SK-N-SH (cell line): ENCODE measurements at regions not wholly inside any gene's neighbourhood (a gene's known extent, or its start where the extent isn't known, plus 50 kb on each side); places are given as distances from the start of the nearest gene placed in this dataset.
"Not testable (repeated sequence)": the region's sequence is repeated elsewhere in the genome, so short reads cannot be mapped to it uniquely, and the experiment has no call there.

Source experiments
- CTCF ChIA-PET: fragments of 300-600, 350-600 bp; formaldehyde crosslinking; extraction: SDS; loops from one replicate; lab custom pipeline; 2021; lab: Yijun Ruan, JAX
- POLR2A ChIA-PET: fragments of 350-600 bp; sonication (Branson Sonifier 250); formaldehyde crosslinking; extraction: SDS; loops from one replicate; lab custom pipeline; 2020; ENCODE audit warnings: antibody characterized with exemption, inconsistent platforms; lab: Yijun Ruan, JAX
- DNase-seq: peaks from one replicate; pipeline ENCODE4 v3.0.0; 2012
- H2AFZ ChIP-seq: fragments of 200-600 bp; sonication (generic); 2 replicates; pipeline ENCODE4 v1.8.1; 2016; ENCODE audit warnings: antibody characterized with exemption, mild to moderate bottlenecking, low read depth
- H3F3A ChIP-seq: fragments of 200-600 bp; sonication (generic); replicated peaks from 2 replicates; pipeline ENCODE3; 2016; ENCODE audit warnings: antibody characterized with exemption, mild to moderate bottlenecking; ENCODE audit not compliant: insufficient read depth
- H3K27ac ChIP-seq, 2 experiments: fragments of 200-500 bp in 1 of 2; fragments of 200-600 bp in 1 of 2; sonication (Bioruptor generic) in 1 of 2; sonication (generic), shearing (Covaris generic) in 1 of 2; 2 replicates each; pipeline versions ENCODE4 v1.5.1 to v1.6.1; 2014 to 2016; ENCODE audit warnings: low read depth in 2 of 2, inconsistent platforms in 1 of 2, low read length in 1 of 2, mild to moderate bottlenecking in 1 of 2, mixed read lengths in 1 of 2
- H3K27me3 ChIP-seq: fragments of 200-600 bp; sonication (generic), shearing (Covaris generic); 2 replicates; pipeline ENCODE4 v1.6.1; 2016; ENCODE audit warnings: mixed run types; ENCODE audit not compliant: insufficient read depth
- H3K36me3 ChIP-seq, 2 experiments: fragments of 200-500 bp in 1 of 2; fragments of 200-600 bp in 1 of 2; sonication (Bioruptor generic) in 1 of 2; sonication (generic) in 1 of 2; replicated peaks in 1 of 2; 2 replicates each; pipeline versions ENCODE3 to v1.5.1; 2014 to 2016; ENCODE audit warnings: low read length in 1 of 2, mild to moderate bottlenecking in 1 of 2; ENCODE audit not compliant: insufficient read depth in 2 of 2, control insufficient read depth in 1 of 2
- H3K4me1 ChIP-seq, 2 experiments: fragments of 200-500 bp in 1 of 2; fragments of 200-600 bp in 1 of 2; sonication (Bioruptor generic) in 1 of 2; sonication (generic), shearing (Covaris generic) in 1 of 2; 2 replicates each; pipeline versions ENCODE4 v1.5.1 to v1.6.1; 2014 to 2016; ENCODE audit warnings: low read depth in 1 of 2, low read length in 1 of 2, mixed run types in 1 of 2; ENCODE audit not compliant: insufficient read depth in 2 of 2, control insufficient read depth in 1 of 2
- H3K4me2 ChIP-seq: fragments of 200-600 bp; sonication (generic), shearing (Covaris generic); 2 replicates; pipeline ENCODE4 v1.6.1; 2017; ENCODE audit warnings: mixed run types
- H3K4me3 ChIP-seq, 2 experiments: fragments of 200-500 bp in 1 of 2; fragments of 200-600 bp in 1 of 2; sonication (Bioruptor generic) in 1 of 2; sonication (generic), shearing (Covaris generic) in 1 of 2; 2 replicates each; pipeline versions ENCODE4 v1.5.1 to v1.8.1; 2014 to 2016; ENCODE audit warnings: low read depth in 2 of 2, inconsistent platforms in 1 of 2, low read length in 1 of 2, mild to moderate bottlenecking in 1 of 2, mixed read lengths in 1 of 2, moderate library complexity in 1 of 2
- H3K79me2 ChIP-seq: fragments of 200-600 bp; sonication (generic); 2 replicates; pipeline ENCODE4 v1.8.1; 2017; ENCODE audit warnings: mild to moderate bottlenecking; ENCODE audit not compliant: insufficient read depth
- H3K9ac ChIP-seq: fragments of 200-600 bp; sonication (generic); 2 replicates; pipeline ENCODE4 v1.6.1; 2017; ENCODE audit warnings: mixed run types
- H3K9me2 ChIP-seq: fragments of 200-600 bp; sonication (generic); 2 replicates; pipeline ENCODE4 v1.6.1; 2017; ENCODE audit warnings: mixed run types
- H3K9me3 ChIP-seq: fragments of 200-600 bp; sonication (generic); 2 replicates; pipeline ENCODE4 v1.6.1; 2017; ENCODE audit warnings: mixed run types, mild to moderate bottlenecking, moderate library complexity
- H4K20me1 ChIP-seq: fragments of 200-600 bp; sonication (generic); 2 replicates; pipeline ENCODE4 v1.6.1; 2017; ENCODE audit warnings: mild to moderate bottlenecking, mixed run types; ENCODE audit not compliant: insufficient read depth
- EP300 ChIP-seq, 2 experiments: IDR thresholded peaks; 2 replicates each; pipeline versions ENCODE4 v1.4.0 to v1.6.1; 2012; ENCODE audit warnings: borderline replicate concordance in 1 of 2, low read depth in 1 of 2, low read length in 1 of 2
- FOXJ3 ChIP-seq: sonication (generic); formaldehyde crosslinking; IDR thresholded peaks from 2 replicates; pipeline ENCODE4 v1.5.1; 2020; ENCODE audit warnings: mild to moderate bottlenecking, missing genetic modification reagents
- GABPA ChIP-seq: IDR thresholded peaks from 2 replicates; pipeline ENCODE4 v1.4.0; 2012; ENCODE audit warnings: low read depth, mild to moderate bottlenecking
- GATA2 ChIP-seq: sonication (generic); formaldehyde crosslinking; IDR thresholded peaks from 2 replicates; pipeline ENCODE4 v1.5.0; 2020; ENCODE audit warnings: mild to moderate bottlenecking, missing genetic modification reagents
- IRF3 ChIP-seq: fragments of 150-350 bp; IDR thresholded peaks from 2 replicates; pipeline ENCODE4 v1.6.1; 2016; ENCODE audit warnings: mild to moderate bottlenecking, low read depth, low read length
- MXI1 ChIP-seq: IDR thresholded peaks from 2 replicates; pipeline ENCODE4 v1.6.1; 2012; ENCODE audit warnings: mild to moderate bottlenecking, low read depth, low read length, improper control_type of control experiment
- NFIC ChIP-seq: IDR thresholded peaks from 2 replicates; pipeline ENCODE4 v1.4.0; 2012; ENCODE audit warnings: borderline replicate concordance
- RCOR1 ChIP-seq: fragments of 150-350 bp; IDR thresholded peaks from 2 replicates; pipeline ENCODE4 v1.6.1; 2017; ENCODE audit warnings: antibody characterized with exemption, low read length
- REST ChIP-seq: IDR thresholded peaks from 2 replicates; pipeline ENCODE4 v1.6.1; 2012; ENCODE audit warnings: mild to moderate bottlenecking, low read depth, low read length, moderate library complexity
- RFX5 ChIP-seq: IDR thresholded peaks from 2 replicates; pipeline ENCODE4 v1.6.1; 2012; ENCODE audit warnings: mild to moderate bottlenecking, improper control_type of control experiment, low read length
- RXRA ChIP-seq: IDR thresholded peaks from 2 replicates; pipeline ENCODE4 v1.4.0; 2012; ENCODE audit warnings: low read depth, mild to moderate bottlenecking, borderline replicate concordance
- TAF1 ChIP-seq: IDR thresholded peaks from 2 replicates; pipeline ENCODE4 v1.6.1; 2012; ENCODE audit warnings: low read depth, mild to moderate bottlenecking, low read length, moderate library complexity, borderline replicate concordance
- TEAD4 ChIP-seq: IDR thresholded peaks from 2 replicates; pipeline ENCODE4 v1.4.0; 2012; ENCODE audit warnings: mild to moderate bottlenecking, borderline replicate concordance; ENCODE audit not compliant: insufficient read depth
- YY1 ChIP-seq: IDR thresholded peaks from 2 replicates; pipeline ENCODE4 v1.4.0; 2012; ENCODE audit warnings: low read depth, mild to moderate bottlenecking
- WGBS: methylation state at CpG from one replicate; pipeline ENCODE4 v1.1.6; 2017; ENCODE audit warnings: low lambda C conversion rate; 5-methylcytosine and 5-hydroxymethylcytosine counted together

DNA sequence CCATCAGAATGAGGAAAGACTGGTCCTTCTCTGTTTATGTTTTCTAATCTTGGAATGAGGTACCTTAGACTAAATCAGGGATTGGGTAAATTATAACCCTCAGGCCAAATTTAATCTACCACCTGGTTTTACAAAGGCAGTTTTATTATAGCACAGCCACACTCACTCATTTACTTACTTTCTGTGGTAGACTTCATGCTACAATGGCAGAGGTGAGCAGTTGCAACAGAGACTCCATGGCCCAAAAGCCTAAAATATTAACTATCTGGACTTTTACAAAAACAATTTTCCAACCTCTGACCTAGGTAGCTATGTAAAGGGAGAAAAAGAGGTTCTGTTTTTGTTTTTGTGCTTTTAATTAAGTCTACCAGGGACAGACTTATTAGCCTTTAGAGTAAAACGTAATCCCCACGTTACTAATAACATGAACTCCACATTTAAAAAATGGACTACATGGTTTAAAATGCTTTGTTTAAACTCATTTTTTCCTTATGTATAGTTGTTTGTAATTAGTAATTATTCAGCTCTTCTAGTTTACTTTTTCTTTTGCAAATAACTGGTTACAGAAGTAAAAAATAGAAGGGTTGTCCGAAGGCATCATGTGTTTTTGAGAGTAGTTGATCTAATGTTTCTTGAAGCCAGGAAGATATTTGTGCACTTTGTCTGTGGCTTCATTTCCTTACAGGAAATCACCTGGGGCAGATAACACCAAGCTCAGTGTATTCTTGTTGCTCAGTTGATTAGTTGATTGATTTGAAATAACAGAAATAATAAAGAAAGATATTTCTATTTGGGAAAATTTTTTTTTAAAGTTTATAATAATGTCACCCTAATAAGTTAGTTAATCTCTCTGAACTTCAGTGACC, 57.6 kb upstream of the ATP2B1 start:
- ChIA-PET POLR2A (no interaction called here), CTCF (no interaction called here)
- H3K27me3 ChIP-seq, result no peaks in the 10 kb centered on the region
- H3K36me3 ChIP-seq, result no peaks in the 10 kb centered on the region
- no peaks in the 10 kb centered on the region for H4K20me1 ChIP-seq
- H3K27ac ChIP-seq, result no peak overlapping the region
- DNase-seq, result no peak
- no peak overlapping the region for H3K4me2 ChIP-seq
- H3K4me1 ChIP-seq, result no peaks in the 10 kb centered on the region
- H3K9ac ChIP-seq, result no peak overlapping the region
- H3K79me2 ChIP-seq, result no peaks in the 10 kb centered on the region
- no peak overlapping the region for H2AFZ ChIP-seq
- no peaks in the 10 kb centered on the region for H3F3A ChIP-seq
- WGBS, result 88% methylated on average over 3 of the region's 3 CpGs
- no peaks in the 10 kb centered on the region for H3K9me2 ChIP-seq
- TF ChIP-seq GABPA (no peak), TAF1 (no peak), YY1 (no peak), EP300 (IDR thresholded peaks at IDR 0.05; ENCODE audit: borderline replicate concordance in 1 of 2, low read depth in 1 of 2, low read length in 1 of 2) (no peak)
- no peak overlapping the region for H3K4me3 ChIP-seq
- no peaks in the 10 kb centered on the region for H3K9me3 ChIP-seq

GRCh38 chr12:89764164-89764563, 55.5 kb upstream of the ATP2B1 start:
- H3K4me2 ChIP-seq, H3K27ac ChIP-seq, CTCF ChIA-PET, H3K4me3 ChIP-seq, H3K9me2 ChIP-seq, H3K4me1 ChIP-seq, H3K9ac ChIP-seq, H3K36me3 ChIP-seq, DNase-seq, H3K9me3 ChIP-seq, H3F3A ChIP-seq, H3K27me3 ChIP-seq, H4K20me1 ChIP-seq, H2AFZ ChIP-seq, POLR2A ChIA-PET, H3K79me2 ChIP-seq: not testable (repeated sequence)
- 91% methylated on average over 4 of the region's 4 CpGs for WGBS

DNA sequence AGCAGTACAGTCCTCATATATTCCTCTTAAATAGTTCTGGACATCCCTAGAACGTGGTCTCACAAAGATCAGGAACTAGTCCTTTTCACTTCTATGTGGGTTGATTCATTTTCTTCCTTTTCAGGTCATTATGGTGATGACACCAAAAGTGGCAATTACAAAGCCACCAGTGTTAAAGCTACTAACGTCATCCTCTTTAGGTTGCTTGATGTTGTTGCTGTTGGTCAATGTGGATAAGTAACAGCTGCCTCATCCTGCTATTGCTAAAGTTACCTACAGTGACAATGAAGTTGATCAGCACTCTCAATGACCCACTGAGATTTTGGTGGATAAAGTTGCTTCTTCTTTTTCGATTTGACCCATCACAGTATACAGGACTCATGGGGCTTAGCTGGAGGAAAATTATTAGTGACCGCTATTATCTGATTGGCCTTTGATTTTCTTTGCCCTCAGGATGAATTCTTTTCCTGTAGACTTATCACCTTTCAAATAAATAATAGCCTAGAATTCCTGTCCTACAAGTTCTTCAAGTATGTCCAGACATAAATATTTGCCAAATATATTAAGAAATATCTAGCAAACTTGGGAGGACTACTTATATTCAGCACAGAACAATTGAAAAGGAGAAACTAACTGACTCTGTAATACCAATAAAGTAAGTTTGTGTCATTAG, 54.0 kb upstream of the ATP2B1 start:
- Histone ChIP-seq H3K9me2 (no peaks in the 10 kb centered on the region), H3K36me3 (no peaks in the 10 kb centered on the region), H3K9ac (no peak overlapping the region), H3K9me3 (no peaks in the 10 kb centered on the region), H2AFZ (no peak overlapping the region), H3K27ac (no peak overlapping the region), H3F3A (no peaks in the 10 kb centered on the region), H3K4me3 (no peak overlapping the region), H3K4me2 (no peak overlapping the region), H3K27me3 (no peaks in the 10 kb centered on the region), H3K79me2 (no peaks in the 10 kb centered on the region), H3K4me1 (no peaks in the 10 kb centered on the region), H4K20me1 (no peaks in the 10 kb centered on the region)
- ChIA-PET POLR2A (no interaction called here), CTCF (no interaction called here)
- TF ChIP-seq NFIC (no peak), RCOR1 (no peak), GATA2 (CRISPR knock-in tag) (no peak), REST (no peak), IRF3 (no peak), TEAD4 (no peak), RXRA (no peak), MXI1 (no peak), FOXJ3 (CRISPR knock-in tag) (no peak), RFX5 (no peak)
- WGBS, result 85% methylated on average over 4 of the region's 4 CpGs
- no peak for DNase-seq
